Left lobe of liver (tissue), 2 donors: ENCODE measurements at regions not wholly inside any gene's neighbourhood (a gene's known extent, or its start where the extent isn't known, plus 50 kb on each side); places are given as distances from the start of the nearest gene placed in this dataset.

ENCODE experiments used
- ATAC-seq: fragments of 200-7000 bp; cut with Tn5 transposase; one replicate; pipeline ENCODE4 v1.9.1; 2020; ENCODE audit warnings: mild to moderate bottlenecking, moderate library complexity
- DNase-seq: peaks from one replicate; pipeline ENCODE4 v3.0.0-alpha.2; 2020; ENCODE audit warnings: low spot score
- donor health status: DM: no; HTN: no; CAD: no; lungs with moderate emphysema.
- donor health status: DM: no; HTN: yes; CAD: no.

DNA sequence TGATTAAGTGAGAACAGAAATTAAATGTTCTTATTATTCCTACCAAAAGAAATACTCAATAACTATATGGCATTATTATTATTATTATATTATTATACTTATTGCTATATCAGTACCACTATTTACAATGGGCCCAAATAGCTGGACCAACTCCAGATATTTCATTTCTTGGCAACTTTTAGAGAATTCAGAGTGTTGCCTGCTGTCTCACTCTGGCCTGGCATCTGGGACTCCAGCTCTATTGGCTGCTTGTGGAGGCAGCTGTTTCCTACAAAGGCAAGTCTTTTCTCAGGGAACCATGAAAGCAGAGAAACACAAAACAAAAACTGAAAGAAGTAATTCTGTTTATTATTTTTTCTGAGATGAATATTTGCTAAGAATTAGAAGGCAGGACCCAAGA is 105.1 kb upstream of the SORCS1 start:
- no peak for DNase-seq
- no peak for ATAC-seq

DNA sequence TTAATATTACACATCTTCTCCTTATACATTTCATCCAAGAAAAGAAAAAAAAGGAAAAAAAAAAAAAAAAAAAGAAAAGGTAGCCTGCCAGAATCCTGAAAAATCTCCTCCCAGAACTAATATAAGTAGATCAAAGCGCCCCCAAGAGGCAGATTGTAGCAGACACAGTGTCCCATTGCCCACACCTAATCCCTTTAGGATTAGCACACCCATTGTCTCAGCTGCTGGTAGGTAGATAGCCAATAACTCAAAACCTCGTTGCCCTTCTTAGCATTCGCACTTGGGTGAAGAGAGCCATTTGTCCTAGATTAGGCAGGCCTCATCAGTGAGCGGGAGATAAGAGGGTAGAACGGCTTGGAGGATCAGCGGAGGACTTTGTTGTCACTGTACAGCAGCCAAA is 100.2 kb upstream of the SORCS1 start:
- DNase-seq: no peak
- ATAC-seq: no peak

GRCh38 chr10:107244122-107244521 is 79.6 kb upstream of the SORCS1 start:
- DNase-seq (no peak), ATAC-seq (no peak)

GRCh38 chr10:107238275-107238674 is 73.8 kb upstream of the SORCS1 start:
- DNase-seq (no peak), ATAC-seq (no peak)

- ATAC-seq (no peak), DNase-seq (no peak)
These were observed 67.5 kb upstream of the SORCS1 start for GRCh38 chr10:107232013-107232412.

- ATAC-seq (no peak), DNase-seq (no peak)
These were observed 66.4 kb upstream of the SORCS1 start for GRCh38 chr10:107230887-107231286.

GRCh38 chr10:107215681-107216080 is 51.2 kb upstream of the SORCS1 start:
- DNase-seq: no peak
- no peak for ATAC-seq
